D341Med (cell line): ENCODE measurements at regions not wholly inside any gene's neighbourhood (a gene's known extent, or its start where the extent isn't known, plus 50 kb on each side); places are given as distances from the start of the nearest gene placed in this dataset.
"Not testable (repeated sequence)": the region's sequence is repeated elsewhere in the genome, so short reads cannot be mapped to it uniquely, and the experiment has no call there.

Experiments used
- DNase-seq: peaks from one replicate; pipeline ENCODE4 v3.0.0; 2012; ENCODE audit warnings: low spot score

- no peak for DNase-seq
Observed at GRCh38 chr3:145177828-145178227, 983.2 kb downstream of the PLOD2 start.

- DNase-seq: no peak
Observed at GRCh38 chr3:145182196-145182911, 978.6 kb downstream of the PLOD2 start.

GRCh38 chr3:145183261-145183660, 977.7 kb downstream of the PLOD2 start:
- DNase-seq: no peak

- peak; percentile 26 for DNase-seq
Observed at GRCh38 chr3:145188079-145188770, 972.8 kb downstream of the PLOD2 start.

- DNase-seq: peak; percentile 38
Observed at GRCh38 chr3:145190138-145190537, 970.8 kb downstream of the PLOD2 start.

- DNase-seq: no peak
Observed at GRCh38 chr3:145190761-145191160, 970.2 kb downstream of the PLOD2 start.

GRCh38 chr3:145191543-145191942, 969.4 kb downstream of the PLOD2 start:
- no peak for DNase-seq

- DNase-seq: no peak
Observed at GRCh38 chr3:145197051-145197820, 963.7 kb downstream of the PLOD2 start.

GRCh38 chr3:145197821-145198220, 963.2 kb downstream of the PLOD2 start:
- DNase-seq: no peak

- DNase-seq: peak; percentile 33
Observed at GRCh38 chr3:145209561-145209960, 951.4 kb downstream of the PLOD2 start.

GRCh38 chr3:145219355-145220235, 941.4 kb downstream of the PLOD2 start:
- peak; percentile 57 for DNase-seq

GRCh38 chr3:145224886-145225285, 936.1 kb downstream of the PLOD2 start:
- DNase-seq: no peak

GRCh38 chr3:145243875-145244274, 917.1 kb downstream of the PLOD2 start:
- DNase-seq: no peak

- no peak for DNase-seq
Observed at GRCh38 chr3:145244327-145244726, 916.7 kb downstream of the PLOD2 start.

- DNase-seq: no peak
Observed at GRCh38 chr3:145246291-145246690, 914.7 kb downstream of the PLOD2 start.

GRCh38 chr3:145248928-145249327, 912.1 kb downstream of the PLOD2 start:
- no peak for DNase-seq

GRCh38 chr3:145251311-145251710, 909.7 kb downstream of the PLOD2 start:
- DNase-seq: peak; percentile 53

GRCh38 chr3:145257967-145258366, 903.0 kb downstream of the PLOD2 start:
- DNase-seq: not testable (repeated sequence)

- DNase-seq: no peak
Observed at GRCh38 chr3:145259166-145259880, 901.7 kb downstream of the PLOD2 start.

GRCh38 chr3:145263458-145263857, 897.5 kb downstream of the PLOD2 start:
- not testable (repeated sequence) for DNase-seq

- no peak for DNase-seq
Observed at GRCh38 chr3:145266368-145266767, 894.6 kb downstream of the PLOD2 start.
